Mucosa of gallbladder (tissue), 1 donor: ENCODE measurements at regions not wholly inside any gene's neighbourhood (a gene's known extent, or its start where the extent isn't known, plus 50 kb on each side); places are given as distances from the start of the nearest gene placed in this dataset.
A peak's percentile ranks its signal among the peaks of the same experiment; 100 is the strongest.

Source experiments
- DNase-seq: peaks from one replicate; pipeline ENCODE4 v3.0.0-alpha.2; 2020; ENCODE audit warnings: low spot score
- donor health status: DM: no; HTN: no; CAD: no.

GRCh38 chr1:30514137-30514654, 209.2 kb downstream of the MATN1 start:
- DNase-seq: no peak

GRCh38 chr1:30513396-30514136, 209.8 kb downstream of the MATN1 start:
- peak; percentile 28 for DNase-seq

- DNase-seq: peak; percentile 4
These were observed 210.5 kb downstream of the MATN1 start for GRCh38 chr1:30512914-30513265.

- DNase-seq: no peak
These were observed 211.1 kb downstream of the MATN1 start for GRCh38 chr1:30511991-30512913.

- DNase-seq: no peak
These were observed 211.8 kb downstream of the MATN1 start for GRCh38 chr1:30511563-30511962.

GRCh38 chr1:30511106-30511505, 212.3 kb downstream of the MATN1 start:
- DNase-seq: no peak

GRCh38 chr1:30509670-30510069, 213.7 kb downstream of the MATN1 start:
- no peak for DNase-seq

- DNase-seq: no peak
These were observed 214.8 kb downstream of the MATN1 start for GRCh38 chr1:30508611-30509010.

GRCh38 chr1:30508175-30508448, 215.3 kb downstream of the MATN1 start:
- no peak for DNase-seq

- DNase-seq: peak; percentile 42
These were observed 215.8 kb downstream of the MATN1 start for GRCh38 chr1:30507401-30508174.

GRCh38 chr1:30507016-30507312, 216.4 kb downstream of the MATN1 start:
- DNase-seq: no peak

- no peak for DNase-seq
These were observed 216.9 kb downstream of the MATN1 start for GRCh38 chr1:30506291-30507015.

GRCh38 chr1:30505853-30506252, 217.5 kb downstream of the MATN1 start:
- DNase-seq: no peak

- DNase-seq: no peak
These were observed 230.9 kb downstream of the MATN1 start for GRCh38 chr1:30492451-30492850.

- DNase-seq: no peak
These were observed 231.6 kb downstream of the MATN1 start for GRCh38 chr1:30491831-30492230.

- DNase-seq: no peak
These were observed 232.8 kb downstream of the MATN1 start for GRCh38 chr1:30490554-30491053.

GRCh38 chr1:30489737-30490389, 233.5 kb downstream of the MATN1 start:
- peak; percentile 19 for DNase-seq

- no peak for DNase-seq
These were observed 235.0 kb downstream of the MATN1 start for GRCh38 chr1:30488324-30488913.

- DNase-seq: no peak
These were observed 236.3 kb downstream of the MATN1 start for GRCh38 chr1:30487042-30487441.

- no peak for DNase-seq
These were observed 238.3 kb downstream of the MATN1 start for GRCh38 chr1:30485072-30485471.

- no peak for DNase-seq
These were observed 238.7 kb downstream of the MATN1 start for GRCh38 chr1:30484668-30485067.
